NCI-H345 treated with DMSO at 0.1 percent for 48 hours (cell line): ENCODE measurements at regions not wholly inside any gene's neighbourhood (a gene's known extent, or its start where the extent isn't known, plus 50 kb on each side); places are given as distances from the start of the nearest gene placed in this dataset.

ENCODE experiments used
- DNase-seq: peaks from one replicate; lab custom pipeline; 2025; ENCODE audit not compliant: unreplicated experiment; lab: John Stamatoyannopoulos, UW

DNA sequence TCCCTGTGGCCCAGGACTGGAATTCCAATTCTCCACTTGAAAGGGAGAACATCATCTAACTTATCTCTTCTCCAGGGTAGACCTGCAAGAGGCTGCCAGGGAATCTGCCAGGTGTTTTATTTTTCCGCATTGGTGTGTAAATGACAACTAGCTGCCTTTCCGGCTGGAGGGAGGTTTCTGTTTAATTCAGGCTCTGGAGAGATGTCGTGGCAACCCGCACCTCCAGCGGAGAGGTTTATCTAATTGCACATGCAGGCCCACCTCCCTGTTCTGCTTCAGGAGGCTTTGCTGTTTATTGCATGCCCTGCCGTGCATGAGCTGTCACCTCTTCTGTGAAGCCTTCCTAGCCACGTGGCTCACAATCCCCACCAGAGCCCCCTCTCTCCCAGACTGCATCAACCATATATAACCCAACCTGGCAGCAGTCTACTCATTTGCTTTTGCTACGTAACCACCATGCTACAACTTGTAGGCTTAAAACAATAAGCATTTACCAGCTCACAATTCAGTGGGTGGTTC is 151.6 kb downstream of the C1orf94 start:
- peak; percentile 10 for DNase-seq

GRCh38 chr1:34330061-34330460 is 153.4 kb downstream of the C1orf94 start:
- peak; percentile 41 for DNase-seq

DNA sequence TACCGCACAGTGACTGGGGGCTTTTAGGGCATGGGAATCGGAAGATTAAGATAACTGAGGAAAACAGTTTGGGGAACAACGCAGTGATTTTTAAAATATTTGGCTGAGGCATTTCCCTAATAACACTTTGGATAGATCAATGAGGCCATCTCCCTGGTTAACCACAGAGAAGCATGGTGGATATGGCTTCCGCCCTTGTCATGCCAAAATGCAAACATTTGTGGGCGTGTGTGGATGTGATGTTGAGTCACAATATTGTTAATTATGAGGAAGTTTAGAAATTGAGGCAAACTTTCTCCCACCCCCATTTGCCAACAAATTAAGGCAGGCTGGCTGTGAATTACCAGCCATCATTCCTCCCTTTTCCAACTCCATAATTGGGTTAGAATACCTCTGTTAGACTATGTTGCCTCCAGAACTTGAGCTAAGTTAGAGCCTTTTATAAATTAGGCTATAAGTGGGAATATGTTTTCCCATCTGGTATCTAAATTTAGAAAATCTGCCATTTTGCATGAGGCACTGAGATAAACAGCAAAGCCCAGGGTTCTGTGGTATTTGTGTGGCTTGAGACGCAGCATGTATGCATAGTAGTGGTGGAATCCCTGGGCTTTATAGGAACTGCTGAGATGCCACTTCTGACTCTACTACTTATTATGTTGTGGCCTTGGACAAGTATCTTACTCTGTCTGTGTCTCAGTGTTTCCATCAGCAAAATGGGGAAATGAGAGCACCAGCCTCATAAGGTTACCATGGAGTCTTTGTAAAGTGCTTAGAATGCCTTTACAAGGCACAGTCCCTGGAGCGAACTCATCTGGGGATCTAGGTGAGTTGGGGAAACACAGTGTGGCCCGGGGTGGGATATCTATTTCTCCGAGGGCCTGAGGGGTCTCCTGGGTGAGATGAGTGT is 154.6 kb downstream of the C1orf94 start:
- no peak for DNase-seq

DNA sequence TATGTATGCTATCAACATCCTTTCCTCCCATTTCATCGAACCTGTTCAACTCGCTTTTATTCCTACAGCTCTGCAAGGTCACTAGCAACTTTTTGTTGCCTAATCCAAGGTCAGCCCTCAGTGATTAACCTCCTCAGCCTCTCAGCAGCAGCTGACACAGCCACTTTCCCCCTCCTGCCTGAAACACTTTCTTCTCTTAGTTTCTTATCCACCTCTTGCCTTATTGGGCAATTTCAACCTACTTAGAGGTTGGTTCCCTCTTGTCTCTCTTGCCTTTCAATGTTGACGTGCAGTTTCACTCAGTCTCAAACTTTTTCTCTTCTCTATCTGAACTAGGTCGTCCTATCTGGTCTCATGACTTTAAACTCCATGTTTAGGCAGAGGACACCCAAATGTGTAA is 156.3 kb downstream of the C1orf94 start:
- no peak for DNase-seq

GRCh38 chr1:34338871-34339270 is 162.2 kb downstream of the C1orf94 start:
- DNase-seq = no peak

- DNase-seq = no peak
These were observed 165.2 kb downstream of the C1orf94 start for GRCh38 chr1:34341896-34342295.

GRCh38 chr1:34342334-34342733 is 165.6 kb downstream of the C1orf94 start:
- no peak for DNase-seq

- no peak for DNase-seq
These were observed 169.4 kb downstream of the C1orf94 start for GRCh38 chr1:34346128-34346527.

DNA sequence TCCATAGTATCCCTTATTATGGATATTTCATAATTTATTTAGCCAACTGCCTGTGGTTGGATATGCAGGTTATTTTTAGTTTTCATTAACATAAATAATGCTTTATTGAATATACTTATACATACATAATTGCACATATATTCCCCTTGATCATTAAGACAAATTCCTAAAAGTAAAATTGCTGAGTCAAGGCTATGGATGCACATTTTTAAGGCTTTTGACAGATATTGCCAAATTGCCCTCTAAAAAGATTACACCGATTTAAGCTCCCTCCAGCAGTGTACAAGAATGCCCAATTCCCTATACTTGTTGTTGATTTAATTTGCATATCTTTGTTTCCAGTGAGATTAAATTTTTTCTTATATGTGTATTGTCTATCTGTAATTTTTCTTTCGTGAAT is 176.7 kb downstream of the C1orf94 start:
- no peak for DNase-seq

DNA sequence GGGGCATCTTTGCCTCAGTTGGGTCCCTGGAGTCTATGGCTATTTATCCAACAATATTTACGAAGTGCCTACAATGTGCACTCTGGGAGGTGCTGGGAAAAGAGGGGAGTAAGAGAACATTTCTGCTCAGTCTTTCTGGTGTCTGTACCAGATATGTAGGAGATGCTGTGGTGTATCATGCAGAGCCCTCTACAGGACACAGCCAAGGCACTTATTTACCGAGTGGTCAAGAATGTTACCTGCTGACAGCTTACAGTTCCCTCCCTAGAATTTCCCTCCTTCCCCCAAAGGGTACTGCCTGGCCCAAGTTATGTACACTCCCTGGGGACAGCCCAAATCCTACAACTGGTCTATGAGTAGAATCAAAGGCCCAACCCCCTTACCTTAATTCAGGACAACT is 177.7 kb downstream of the C1orf94 start:
- no peak for DNase-seq

DNA sequence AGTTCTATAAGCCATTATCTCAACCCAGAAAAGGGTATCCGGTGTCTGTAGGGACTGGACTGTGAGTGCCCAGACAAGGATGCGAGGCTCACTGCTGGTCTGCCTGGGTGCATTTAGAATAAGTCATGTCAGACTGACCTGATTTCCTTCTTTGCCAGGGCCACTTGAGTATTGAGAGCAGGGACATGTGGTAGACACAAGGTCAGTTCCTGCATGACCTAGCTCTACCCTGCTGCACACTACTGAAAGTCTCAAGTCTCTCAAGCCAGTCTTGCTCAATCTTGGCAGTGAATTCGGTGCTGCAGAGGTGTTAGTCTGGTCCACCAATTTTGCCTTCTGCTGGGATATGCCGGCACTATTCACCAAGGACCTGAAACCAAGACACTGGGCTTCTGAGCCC is 180.1 kb downstream of the C1orf94 start:
- no peak for DNase-seq

DNA sequence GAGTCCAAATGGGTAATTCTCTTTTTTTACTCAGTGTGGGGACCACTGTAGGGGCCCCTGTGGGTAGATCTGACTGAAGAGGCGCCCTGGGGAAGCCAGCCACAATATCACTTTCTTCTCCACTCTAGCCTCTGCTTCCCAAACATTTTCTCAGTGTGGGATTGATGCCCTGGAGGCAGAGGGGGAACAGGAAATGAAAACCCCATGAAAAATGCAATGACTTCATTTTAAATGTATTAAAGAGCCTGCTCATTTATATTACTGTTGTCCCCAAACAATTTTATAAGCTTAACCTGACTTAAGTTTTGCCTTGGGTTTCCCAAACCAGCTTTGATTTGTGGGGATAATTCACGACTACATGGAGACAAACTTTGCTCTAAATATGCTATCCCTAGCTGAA is 181.9 kb downstream of the C1orf94 start:
- DNase-seq = no peak

- no peak for DNase-seq
These were observed 182.7 kb downstream of the C1orf94 start for GRCh38 chr1:34359411-34359810.

- no peak for DNase-seq
These were observed 183.9 kb downstream of the C1orf94 start for GRCh38 chr1:34360574-34360973.

- DNase-seq = no peak
These were observed 184.4 kb downstream of the C1orf94 start for GRCh38 chr1:34361121-34361520.

GRCh38 chr1:34361781-34362357 is 185.2 kb downstream of the C1orf94 start:
- DNase-seq = no peak

DNA sequence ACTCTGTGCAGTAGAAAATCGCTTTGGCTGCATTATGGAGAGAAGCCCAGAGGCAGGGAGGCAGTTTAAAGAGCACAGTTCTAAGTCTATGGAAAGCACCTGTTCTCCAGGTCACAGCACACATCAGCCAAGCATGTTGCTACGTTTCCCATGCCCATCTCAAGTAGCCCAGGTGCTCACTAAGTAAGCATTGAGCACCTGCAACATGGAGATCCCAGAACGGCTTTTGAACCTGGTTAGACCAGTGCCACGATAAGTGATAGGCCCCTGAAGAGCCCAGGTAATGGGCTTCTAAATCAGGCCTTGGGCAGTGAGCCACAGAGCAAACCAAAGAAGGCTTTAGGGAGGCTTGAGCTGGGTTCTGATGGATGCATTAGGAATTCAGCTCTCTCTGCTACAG is 186.2 kb downstream of the C1orf94 start:
- DNase-seq = peak; percentile 79

DNA sequence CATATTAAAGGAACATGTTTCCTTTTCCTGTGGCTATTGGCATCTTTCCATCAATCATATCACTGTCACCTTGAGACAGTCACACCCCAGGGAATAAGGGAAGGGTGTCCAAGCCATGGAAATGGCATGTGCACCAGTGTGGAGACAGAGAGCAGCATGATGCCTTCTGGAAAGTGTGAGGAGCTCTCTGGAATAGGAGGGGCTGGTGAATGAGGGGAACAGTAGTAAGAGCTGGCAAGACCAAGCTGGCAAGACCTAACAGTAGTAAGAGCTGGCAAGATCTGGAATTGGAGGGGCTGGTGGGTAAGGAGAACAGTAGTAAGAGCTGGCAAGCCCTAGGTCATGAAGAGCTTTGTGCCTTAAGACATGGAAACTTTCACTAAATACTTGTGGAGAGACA is 186.7 kb downstream of the C1orf94 start:
- no peak for DNase-seq

DNA sequence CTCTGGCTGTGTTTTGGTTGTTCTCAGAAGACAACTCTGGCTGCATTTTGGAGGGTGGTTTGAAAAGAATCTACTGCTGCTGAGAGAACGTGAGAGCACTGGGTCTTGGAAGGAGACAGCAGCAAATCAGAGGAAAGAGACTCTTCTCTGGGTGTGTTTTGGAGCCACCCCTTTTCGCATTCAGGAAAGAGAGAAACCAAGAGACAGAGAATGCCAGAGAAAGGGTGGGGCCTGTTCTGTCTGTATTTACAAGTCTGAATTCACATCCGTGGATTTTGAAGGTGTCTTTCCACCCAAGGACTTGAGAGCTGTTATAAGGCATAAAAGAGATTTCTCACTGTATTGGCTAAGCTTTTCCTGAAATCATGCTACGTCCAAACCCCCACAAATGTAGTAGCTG is 187.2 kb downstream of the C1orf94 start:
- DNase-seq = no peak

- DNase-seq = no peak
These were observed 187.7 kb downstream of the C1orf94 start for GRCh38 chr1:34364376-34364775.

DNA sequence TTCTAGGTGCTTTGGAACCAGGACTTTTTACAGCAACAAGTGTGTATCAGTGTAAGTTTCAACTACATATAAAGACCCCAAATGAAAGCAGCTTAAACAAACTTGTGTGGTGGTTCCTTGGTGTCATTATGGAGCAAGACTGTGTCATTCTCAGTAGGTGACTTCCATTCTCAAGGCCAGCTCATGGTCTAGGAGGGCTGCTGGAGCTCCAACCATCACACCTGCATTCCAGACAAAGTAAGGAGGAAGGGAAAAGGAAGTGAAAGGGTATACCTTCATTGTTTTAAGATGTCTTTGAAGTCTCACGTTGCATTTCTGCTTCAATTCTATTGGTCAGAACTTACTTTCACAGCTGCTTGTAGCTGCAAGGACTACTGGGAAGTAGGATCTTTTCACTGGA is 188.6 kb downstream of the C1orf94 start:
- DNase-seq = no peak

GRCh38 chr1:34366875-34367624 is 190.3 kb downstream of the C1orf94 start:
- DNase-seq = no peak
